GM23338 (cell line): ENCODE measurements at regions not wholly inside any gene's neighbourhood (a gene's known extent, or its start where the extent isn't known, plus 50 kb on each side); places are given as distances from the start of the nearest gene placed in this dataset.

Source experiments
- ATAC-seq: fragments of 200-7000 bp; cut with Tn5 transposase; 3 replicates; pipeline ENCODE4 v1.9.1; 2020
- DNase-seq: peaks from one replicate; pipeline ENCODE4 v3.0.0-alpha.2; 2015; ENCODE audit warnings: low spot score
- H2AFZ ChIP-seq: fragments of 200-600 bp; sonication (generic); 2 replicates; pipeline ENCODE4 v1.8.0; 2016; ENCODE audit warnings: antibody characterized with exemption, mild to moderate bottlenecking, moderate library complexity
- H3F3A ChIP-seq: fragments of 200-600 bp; sonication (generic); replicated peaks from 2 replicates; pipeline ENCODE4 v1.8.0; 2017; ENCODE audit warnings: antibody characterized with exemption, mixed run types, low read depth
- H3K27ac ChIP-seq: fragments of 200-600 bp; sonication (generic); 2 replicates; pipeline ENCODE4 v1.6.1; 2016; ENCODE audit warnings: low read depth
- H3K27me3 ChIP-seq: fragments of 200-600 bp; sonication (generic); 2 replicates; pipeline ENCODE4 v1.8.0; 2016; ENCODE audit warnings: mild to moderate bottlenecking, mixed run types, moderate library complexity; ENCODE audit not compliant: insufficient read depth
- H3K36me3 ChIP-seq: fragments of 200-600 bp; sonication (generic); 2 replicates; pipeline ENCODE4 v1.8.0; 2016; ENCODE audit warnings: mild to moderate bottlenecking; ENCODE audit not compliant: insufficient read depth
- H3K4me1 ChIP-seq: fragments of 200-600 bp; sonication (generic); 2 replicates; pipeline ENCODE4 v1.8.0; 2016; ENCODE audit warnings: mild to moderate bottlenecking, moderate library complexity; ENCODE audit not compliant: insufficient read depth
- H3K4me2 ChIP-seq: fragments of 200-600 bp; sonication (generic); 2 replicates; pipeline ENCODE4 v1.7.1; 2017; ENCODE audit warnings: mixed run types
- H3K4me3 ChIP-seq: fragments of 200-600 bp; sonication (generic); 2 replicates; pipeline ENCODE4 v1.6.1; 2016; ENCODE audit warnings: mixed run types
- H3K79me2 ChIP-seq: fragments of 200-600 bp; sonication (generic); replicated peaks from 2 replicates; pipeline ENCODE4 v1.8.0; 2017; ENCODE audit warnings: mild to moderate bottlenecking; ENCODE audit not compliant: insufficient read depth
- H3K9me2 ChIP-seq: fragments of 200-600 bp; sonication (generic); 2 replicates; pipeline ENCODE4 v1.8.0; 2017; ENCODE audit not compliant: insufficient read depth
- H4K20me1 ChIP-seq: fragments of 200-600 bp; sonication (generic); replicated peaks from 2 replicates; pipeline ENCODE4 v1.8.0; 2017; ENCODE audit warnings: mild to moderate bottlenecking; ENCODE audit not compliant: insufficient read depth
- H3K27ac Mint-ChIP-seq: 2 replicates; pipeline ENCODE4 v1.8.0; 2020; ENCODE audit warnings: inconsistent platforms, mild to moderate bottlenecking, moderate library complexity, mixed read lengths
- H3K27me3 Mint-ChIP-seq: 3 replicates; pipeline ENCODE4 v1.8.0; 2022; ENCODE audit warnings: low read depth, mild to moderate bottlenecking, moderate library complexity, mixed read lengths, inconsistent platforms; ENCODE audit not compliant: insufficient read depth, poor library complexity
- H3K36me3 Mint-ChIP-seq: 3 replicates; pipeline ENCODE4 v1.8.0; 2021; ENCODE audit warnings: low read depth, mild to moderate bottlenecking, inconsistent platforms, moderate library complexity, mixed read lengths
- H3K4me1 Mint-ChIP-seq: 3 replicates; pipeline ENCODE4 v1.8.0; 2020; ENCODE audit warnings: mild to moderate bottlenecking, inconsistent platforms, mixed read lengths
- H3K4me3 Mint-ChIP-seq: 3 replicates; pipeline ENCODE4 v1.8.0; 2021; ENCODE audit warnings: moderate library complexity, mild to moderate bottlenecking, inconsistent platforms, mixed read lengths
- H3K9me3 Mint-ChIP-seq: 3 replicates; pipeline ENCODE4 v1.8.0; 2020; ENCODE audit warnings: moderate library complexity, mild to moderate bottlenecking, inconsistent platforms, mixed read lengths
- CTCF ChIP-seq, 2 experiments: fragments of 200-600 bp in 1 of 2; sonication (generic) in 1 of 2; conservative IDR thresholded peaks; 2 replicates each; pipeline versions ENCODE4 v1.5.1 to v1.6.1; 2016 to 2017; ENCODE audit warnings: antibody characterized with exemption in 2 of 2, low read depth in 2 of 2, mild to moderate bottlenecking in 2 of 2, moderate library complexity in 1 of 2
- ETS1 ChIP-seq: IDR thresholded peaks from 2 replicates; pipeline ENCODE4 v1.6.1; 2016; ENCODE audit warnings: antibody characterized with exemption
- EZH2 ChIP-seq: fragments of 200-600 bp; sonication (generic); IDR thresholded peaks from one replicate; pipeline ENCODE4 v1.8.0; 2017; ENCODE audit warnings: antibody characterized with exemption, mild to moderate bottlenecking, low read depth; ENCODE audit not compliant: unreplicated experiment
- EZH2phosphoT487 ChIP-seq: fragments of 200-600 bp; sonication (generic); IDR thresholded peaks from one replicate; pipeline ENCODE4 v1.8.1; 2018; ENCODE audit warnings: antibody characterized with exemption; ENCODE audit not compliant: unreplicated experiment
- JUNB ChIP-seq: IDR thresholded peaks from one replicate; pipeline ENCODE4 v1.6.1; 2016; ENCODE audit warnings: antibody characterized with exemption; ENCODE audit not compliant: unreplicated experiment
- NANOG ChIP-seq: IDR thresholded peaks from 2 replicates; pipeline ENCODE4 v1.6.1; 2016; ENCODE audit warnings: antibody characterized with exemption, borderline replicate concordance
- STAT1 ChIP-seq: IDR thresholded peaks from one replicate; pipeline ENCODE4 v1.6.1; 2016; ENCODE audit warnings: antibody characterized with exemption; ENCODE audit not compliant: unreplicated experiment
- ZNF331 ChIP-seq: fragments of 250-450 bp; sonication (Bioruptor Pico); IDR thresholded peaks from 2 replicates; pipeline ENCODE4 v1.5.0; 2020; ENCODE audit warnings: low read depth, mild to moderate bottlenecking, moderate library complexity

- TF ChIP-seq EZH2phosphoT487 (no peak), STAT1 (no peak), EZH2 (no peak), CTCF (conservative IDR thresholded peaks at IDR 0.05; ENCODE audit: low read depth in 2 of 2) (no peak)
Measured at GRCh38 chr4:111689731-111690130, 455.5 kb upstream of the FAM241A start (continued).

DNA sequence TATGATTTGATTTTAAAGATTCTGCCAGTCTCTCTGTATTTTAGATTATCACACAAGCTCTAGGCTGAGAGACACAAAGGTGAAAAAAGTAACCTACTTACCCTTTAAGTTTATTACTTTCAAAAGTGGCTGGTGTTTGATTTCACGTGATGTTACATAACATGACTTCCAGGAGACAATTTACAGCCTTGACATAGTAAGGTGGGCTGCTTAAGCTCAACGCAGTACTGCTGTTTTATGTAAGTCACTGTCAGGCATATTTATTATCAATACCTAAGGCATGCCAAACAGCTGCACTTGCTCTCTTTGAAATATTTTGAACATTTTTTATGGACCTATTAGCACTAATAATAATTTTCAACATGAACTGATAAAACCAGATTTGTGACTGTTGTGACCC, 451.5 kb upstream of the FAM241A start:
- no peak for ATAC-seq
- H3K4me2 ChIP-seq = no peak overlapping the region
- H3F3A ChIP-seq = no peaks in the 10 kb centered on the region
- H3K9me3 Mint-ChIP-seq = no peaks in the 10 kb centered on the region
- no peaks in the 10 kb centered on the region for H3K27me3 Mint-ChIP-seq
- H4K20me1 ChIP-seq = no peaks in the 10 kb centered on the region
- H3K9me2 ChIP-seq = 0 out of 2 replicates have a peak, but pooled peaks cover 2% of the 10 kb centered on the region
- H2AFZ ChIP-seq = no peak overlapping the region
- H3K4me1 ChIP-seq = no peaks in the 10 kb centered on the region
- no peaks in the 10 kb centered on the region for H3K36me3 Mint-ChIP-seq
- H3K4me1 Mint-ChIP-seq = no peaks in the 10 kb centered on the region
- DNase-seq = no peak
- no peak overlapping the region for H3K4me3 Mint-ChIP-seq
- H3K27me3 ChIP-seq = no peaks in the 10 kb centered on the region
- no peak for TF ChIP-seq ETS1
- TF ChIP-seq STAT1 = no peak
- TF ChIP-seq CTCF (conservative IDR thresholded peaks at IDR 0.05; ENCODE audit: low read depth in 2 of 2) = no peak
- TF ChIP-seq ZNF331 = no peak
- TF ChIP-seq JUNB = no peak
- no peak overlapping the region for H3K27ac Mint-ChIP-seq
- no peaks in the 10 kb centered on the region for H3K79me2 ChIP-seq
- no peak overlapping the region for H3K4me3 ChIP-seq
- H3K36me3 ChIP-seq = no peaks in the 10 kb centered on the region
- no peak overlapping the region for H3K27ac ChIP-seq

GRCh38 chr4:111695677-111696076, 449.6 kb upstream of the FAM241A start:
- no peaks in the 10 kb centered on the region for H3K27me3 Mint-ChIP-seq
- ATAC-seq = no peak
- no peaks in the 10 kb centered on the region for H4K20me1 ChIP-seq
- H3K36me3 ChIP-seq = no peaks in the 10 kb centered on the region
- no peak overlapping the region for H2AFZ ChIP-seq
- H3K27me3 ChIP-seq = no peaks in the 10 kb centered on the region
- H3K4me1 Mint-ChIP-seq = no peaks in the 10 kb centered on the region
- H3K4me3 ChIP-seq = no peak overlapping the region
- no peak overlapping the region for H3K27ac Mint-ChIP-seq
- no peaks in the 10 kb centered on the region for H3K79me2 ChIP-seq
- H3K27ac ChIP-seq = no peak overlapping the region
- no peaks in the 10 kb centered on the region for H3K9me2 ChIP-seq
- H3K36me3 Mint-ChIP-seq = no peaks in the 10 kb centered on the region
- no peak overlapping the region for H3K4me3 Mint-ChIP-seq
- DNase-seq = no peak
- no peaks in the 10 kb centered on the region for H3K9me3 Mint-ChIP-seq
- H3F3A ChIP-seq = no peaks in the 10 kb centered on the region
- H3K4me2 ChIP-seq = no peak overlapping the region
- TF ChIP-seq ETS1 (no peak), NANOG (no peak)
- no peaks in the 10 kb centered on the region for H3K4me1 ChIP-seq
